GM12891 (cell line): ENCODE measurements at regions not wholly inside any gene's neighbourhood (a gene's known extent, or its start where the extent isn't known, plus 50 kb on each side); places are given as distances from the start of the nearest gene placed in this dataset.

Experiments
- PAX5 ChIP-seq: IDR thresholded peaks from 2 replicates; pipeline ENCODE4 v1.6.1; 2011; ENCODE audit warnings: low read length, moderate library complexity, mild to moderate bottlenecking; ENCODE audit not compliant: insufficient read depth, severe bottlenecking
- POLR2A ChIP-seq: IDR thresholded peaks from 2 replicates; pipeline ENCODE4 v1.6.1; 2011; ENCODE audit warnings: low read depth, low read length, control low read depth
- POLR2AphosphoS5 ChIP-seq: IDR thresholded peaks from 2 replicates; pipeline ENCODE4 v1.6.1; 2011; ENCODE audit warnings: low read depth, low read length, control low read depth
- POU2F2 ChIP-seq: IDR thresholded peaks from 2 replicates; pipeline ENCODE4 v1.6.1; 2011; ENCODE audit warnings: low read depth, mild to moderate bottlenecking, control low read depth, low read length, moderate library complexity
- SPI1 ChIP-seq: IDR thresholded peaks from 2 replicates; pipeline ENCODE4 v1.6.1; 2011; ENCODE audit warnings: low read depth, low read length, control low read depth
- TAF1 ChIP-seq: IDR thresholded peaks from 2 replicates; pipeline ENCODE4 v1.6.1; 2011; ENCODE audit warnings: low read depth, low read length, control low read depth

DNA sequence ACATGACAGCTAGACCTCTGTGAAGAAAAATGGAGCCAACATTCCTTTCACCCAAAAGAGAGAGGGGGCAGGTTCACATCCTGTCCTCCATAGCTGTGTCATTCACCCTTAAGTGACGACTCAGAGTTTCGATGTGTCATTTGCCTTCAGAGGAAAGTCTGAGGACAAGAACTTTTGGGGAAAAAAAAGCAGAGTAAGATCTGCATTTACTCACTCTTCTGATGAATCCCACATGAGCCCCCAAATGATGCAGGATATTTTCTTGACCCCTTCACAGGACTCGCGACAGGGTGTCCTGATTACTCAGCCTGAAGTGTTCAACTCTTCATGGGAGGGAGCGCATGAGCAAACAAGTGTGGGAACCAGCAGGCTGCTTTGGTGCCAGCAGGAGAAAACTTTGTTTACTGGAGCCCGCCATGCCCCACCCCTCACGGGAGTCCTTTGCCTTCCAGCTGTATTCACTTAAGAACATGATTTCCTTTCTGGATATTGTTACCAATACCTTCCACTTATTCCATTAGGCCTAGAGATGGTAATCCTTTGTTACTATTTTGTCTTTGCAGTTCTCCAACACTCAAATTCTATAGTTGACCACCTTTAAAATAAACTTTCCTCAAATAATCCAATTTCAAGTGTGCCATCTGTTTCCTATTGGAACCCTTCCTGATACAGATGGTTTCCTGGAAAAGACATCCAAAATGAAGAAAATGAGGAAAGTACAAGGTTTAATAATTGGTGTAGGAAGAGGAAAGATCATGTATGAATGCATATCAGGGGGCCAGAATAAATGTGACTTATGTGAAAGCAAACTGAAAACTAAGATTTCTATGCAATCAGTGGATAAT lies 729.8 kb downstream of the FAM181B start:
- TF ChIP-seq POLR2A (no peak), POLR2AphosphoS5 (no peak), TAF1 (no peak), POU2F2 (no peak), PAX5 (no peak), SPI1 (no peak)
